ENCODE measurements at regions not wholly inside any gene's neighbourhood (a gene's known extent, or its start where the extent isn't known, plus 50 kb on each side); places are given as distances from the start of the nearest gene placed in this dataset.

DNA sequence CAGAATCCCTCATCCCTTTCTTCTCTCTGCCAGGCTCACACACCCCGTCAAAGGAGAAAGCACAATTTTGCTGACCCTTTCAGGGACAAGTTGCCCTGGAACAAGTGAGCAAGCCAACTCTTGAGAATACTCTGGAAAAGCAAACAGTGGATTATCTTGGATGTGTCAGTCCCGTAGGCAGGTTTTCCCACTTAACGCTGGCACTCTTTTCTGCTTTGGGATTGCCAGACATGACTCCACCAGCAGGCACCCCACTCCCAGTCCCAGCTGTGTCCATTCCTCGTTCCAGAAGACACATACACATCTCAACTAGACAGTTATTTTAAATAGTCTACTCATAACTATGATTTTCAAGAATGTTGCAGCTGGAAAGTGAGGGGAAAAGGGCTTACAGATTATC lies 145.5 kb upstream of the CDKN3 start:
- TF ChIP-seq EZH2 (IDR thresholded peaks at IDR 0.05; ENCODE audit: insufficient read depth, poor library complexity, severe bottlenecking) (no peak), EZH2phosphoT487 (IDR thresholded peaks at IDR 0.05; ENCODE audit: insufficient read depth, low read depth) (no peak)

Measured in GM23248 (cell line).